Osteoblast (primary cell): ENCODE measurements at regions not wholly inside any gene's neighbourhood (a gene's known extent, or its start where the extent isn't known, plus 50 kb on each side); places are given as distances from the start of the nearest gene placed in this dataset.
A peak's percentile ranks its signal among the peaks of the same experiment; 100 is the strongest.

ENCODE experiments used
- DNase-seq: peaks from one replicate; pipeline ENCODE4 v3.0.0; 2011; ENCODE audit warnings: low spot score, mixed read lengths; ENCODE audit not compliant: insufficient read length; ENCODE audit errors: missing footprints
- H2AFZ ChIP-seq: 2 replicates; pipeline ENCODE4 v1.6.0; 2011; ENCODE audit warnings: mild to moderate bottlenecking, low read length
- H3K27ac ChIP-seq: 2 replicates; pipeline ENCODE4 v1.5.1; 2011; ENCODE audit warnings: mild to moderate bottlenecking, low read depth, low read length, moderate library complexity
- H3K27me3 ChIP-seq: 2 replicates; pipeline ENCODE4 v1.6.0; 2012; ENCODE audit warnings: mild to moderate bottlenecking, control low read depth, inconsistent platforms, low read length, moderate library complexity; ENCODE audit not compliant: insufficient read depth
- H3K36me3 ChIP-seq: 2 replicates; pipeline ENCODE4 v1.5.1; 2011; ENCODE audit warnings: mild to moderate bottlenecking, low read length, control low read depth, moderate library complexity; ENCODE audit not compliant: insufficient read depth
- H3K4me1 ChIP-seq: 2 replicates; pipeline ENCODE4 v1.5.1; 2011; ENCODE audit warnings: mild to moderate bottlenecking, low read length, control low read depth, moderate library complexity; ENCODE audit not compliant: insufficient read depth
- H3K4me2 ChIP-seq: 2 replicates; pipeline ENCODE4 v1.6.0; 2011; ENCODE audit warnings: mild to moderate bottlenecking, low read length; ENCODE audit not compliant: insufficient read depth
- H3K4me3 ChIP-seq: fragments of 200-600 bp; sonication (generic); 3 replicates; pipeline ENCODE4 v1.5.1; 2012; ENCODE audit warnings: mild to moderate bottlenecking, low read length, inconsistent platforms; ENCODE audit not compliant: insufficient read depth
- H3K79me2 ChIP-seq: 2 replicates; pipeline ENCODE4 v1.6.0; 2012; ENCODE audit warnings: mild to moderate bottlenecking, low read length, control low read depth, inconsistent platforms; ENCODE audit not compliant: insufficient read depth
- H3K9me3 ChIP-seq: 2 replicates; pipeline ENCODE4 v1.5.1; 2011; ENCODE audit warnings: low read depth, low read length, control low read depth
- H4K20me1 ChIP-seq: 2 replicates; pipeline ENCODE4 v1.6.0; 2012; ENCODE audit warnings: mild to moderate bottlenecking, low read length, control low read depth; ENCODE audit not compliant: insufficient read depth
- CTCF ChIP-seq: IDR thresholded peaks from 2 replicates; pipeline ENCODE4 v1.5.1; 2011; ENCODE audit warnings: mild to moderate bottlenecking, low read depth, low read length, moderate library complexity; ENCODE audit errors: extremely low read depth

- Histone ChIP-seq H3K4me2 (peak overlapping the region; percentile 73), H3K4me1 (no peaks in the 10 kb centered on the region), H4K20me1 (no peaks in the 10 kb centered on the region), H3K36me3 (no peaks in the 10 kb centered on the region), H3K4me3 (no peak overlapping the region), H3K27ac (no peak overlapping the region), H2AFZ (no peak overlapping the region), H3K9me3 (no peaks in the 10 kb centered on the region), H3K27me3 (peaks cover under 1% of the 10 kb centered on the region), H3K79me2 (no peaks in the 10 kb centered on the region)
- DNase-seq: peak; percentile 69
- no peak for TF ChIP-seq CTCF
These were observed 182.2 kb downstream of the SMAD2 start for GRCh38 chr18:47748093-47748796.

GRCh38 chr18:47747260-47747795, 183.1 kb downstream of the SMAD2 start:
- no peak for DNase-seq
- H2AFZ ChIP-seq: no peak overlapping the region
- TF ChIP-seq CTCF: no peak
- H3K79me2 ChIP-seq: no peaks in the 10 kb centered on the region
- H3K27ac ChIP-seq: no peak overlapping the region
- no peaks in the 10 kb centered on the region for H4K20me1 ChIP-seq
- H3K27me3 ChIP-seq: peaks cover 2% of the 10 kb centered on the region
- H3K4me1 ChIP-seq: no peaks in the 10 kb centered on the region
- H3K4me3 ChIP-seq: no peak overlapping the region
- no peak overlapping the region for H3K4me2 ChIP-seq
- no peaks in the 10 kb centered on the region for H3K36me3 ChIP-seq
- H3K9me3 ChIP-seq: no peaks in the 10 kb centered on the region

DNA sequence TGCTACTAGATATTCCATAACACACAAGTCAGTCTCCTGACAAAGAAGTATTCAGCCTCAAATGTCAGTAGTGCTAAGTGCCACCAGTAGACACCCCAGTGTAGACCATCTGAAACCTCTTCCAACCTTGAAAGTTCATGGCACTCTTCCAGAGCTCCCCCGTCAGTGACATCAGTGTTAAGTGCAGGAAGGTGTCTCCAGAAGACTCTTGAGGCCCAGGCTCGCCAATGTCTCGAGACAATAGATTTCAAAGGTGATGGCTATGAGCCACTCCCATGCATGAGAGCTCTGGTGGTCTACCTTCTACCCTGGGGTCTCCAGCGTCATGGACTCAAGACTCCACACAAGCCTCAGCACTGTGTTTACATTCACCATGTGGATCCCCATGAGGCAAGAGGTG, 183.8 kb downstream of the SMAD2 start:
- Histone ChIP-seq H3K27me3 (peaks cover 2% of the 10 kb centered on the region), H3K36me3 (no peaks in the 10 kb centered on the region), H4K20me1 (no peaks in the 10 kb centered on the region), H3K4me3 (no peak overlapping the region), H3K27ac (no peak overlapping the region), H3K4me2 (no peak overlapping the region), H2AFZ (no peak overlapping the region), H3K4me1 (no peaks in the 10 kb centered on the region), H3K9me3 (no peaks in the 10 kb centered on the region), H3K79me2 (no peaks in the 10 kb centered on the region)
- no peak for DNase-seq
- no peak for TF ChIP-seq CTCF

- Histone ChIP-seq H3K4me2 (no peak overlapping the region), H3K9me3 (no peaks in the 10 kb centered on the region), H3K4me3 (no peak overlapping the region), H3K4me1 (no peaks in the 10 kb centered on the region), H4K20me1 (no peaks in the 10 kb centered on the region), H2AFZ (no peak overlapping the region), H3K36me3 (no peaks in the 10 kb centered on the region), H3K27me3 (peaks cover 2% of the 10 kb centered on the region), H3K79me2 (no peaks in the 10 kb centered on the region), H3K27ac (no peak overlapping the region)
- no peak for TF ChIP-seq CTCF
- no peak for DNase-seq
These were observed 185.2 kb downstream of the SMAD2 start for GRCh38 chr18:47745227-47745626.
